Neutrophil (primary cell): ENCODE measurements at regions not wholly inside any gene's neighbourhood (a gene's known extent, or its start where the extent isn't known, plus 50 kb on each side); places are given as distances from the start of the nearest gene placed in this dataset.

Experiments
- H3K27ac ChIP-seq: fragments of 200-600 bp; sonication (generic); 2 replicates; pipeline ENCODE4 v1.5.1; 2016; ENCODE audit warnings: mild to moderate bottlenecking, moderate library complexity
- H3K27me3 ChIP-seq: fragments of 200-600 bp; sonication (generic); 2 replicates; pipeline ENCODE4 v1.6.0; 2016; ENCODE audit warnings: mild to moderate bottlenecking
- H3K36me3 ChIP-seq: fragments of 200-600 bp; sonication (generic); 2 replicates; pipeline ENCODE4 v1.5.1; 2017
- H3K4me1 ChIP-seq, 2 experiments: fragments of 200-600 bp in 1 of 2; sonication (generic) in 1 of 2; 1 replicate in 1 of 2; 2 replicates in 1 of 2; pipeline versions ENCODE4 v1.5.1 to v1.6.1; 2013 to 2016; ENCODE audit warnings: low read depth in 1 of 2, low read length in 1 of 2, mild to moderate bottlenecking in 1 of 2, moderate library complexity in 1 of 2; ENCODE audit not compliant: control insufficient read depth in 1 of 2, insufficient read depth in 1 of 2
- H3K4me3 ChIP-seq, 2 experiments: fragments of 200-600 bp in 1 of 2; sonication (generic) in 1 of 2; 1 replicate in 1 of 2; 2 replicates in 1 of 2; pipeline ENCODE4 v1.5.1; 2013 to 2016; ENCODE audit warnings: low read depth in 1 of 2, low read length in 1 of 2, mild to moderate bottlenecking in 1 of 2, moderate library complexity in 1 of 2
- H3K9me3 ChIP-seq: fragments of 200-600 bp; sonication (generic); 2 replicates; pipeline ENCODE4 v1.5.1; 2016
- TF ChIP-seq, protein P1 (sequence below): fragments of 200-600 bp; sonication (generic); IDR thresholded peaks from 2 replicates; pipeline ENCODE4 v1.5.1; 2016; ENCODE audit warnings: antibody characterized with exemption

DNA sequence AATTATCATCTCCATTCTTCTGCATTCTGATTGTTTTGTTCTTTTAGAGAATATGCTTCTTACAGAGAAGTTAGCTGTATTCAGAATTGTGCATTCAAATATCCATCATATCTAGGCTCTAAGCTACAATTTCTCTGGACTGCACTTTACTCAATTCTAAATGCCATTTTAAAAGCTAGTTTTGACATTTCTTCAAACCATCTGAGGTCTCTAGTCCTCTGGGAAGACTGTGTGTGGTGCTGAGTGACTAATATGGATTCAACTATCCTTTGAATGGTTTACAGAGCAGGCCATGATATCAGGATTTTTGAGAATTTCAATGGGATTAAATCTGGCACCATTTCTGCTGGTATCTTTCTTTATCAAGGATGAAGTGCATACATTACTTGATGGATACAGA is 285.7 kb downstream of the BTBD3 start:
- Histone ChIP-seq H3K27ac (no peak overlapping the region), H3K4me1 (no peaks in the 10 kb centered on the region), H3K4me3 (no peak overlapping the region), H3K9me3 (no peaks in the 10 kb centered on the region), H3K36me3 (no peaks in the 10 kb centered on the region), H3K27me3 (no peaks in the 10 kb centered on the region)
- TF ChIP-seq, protein P1, sequence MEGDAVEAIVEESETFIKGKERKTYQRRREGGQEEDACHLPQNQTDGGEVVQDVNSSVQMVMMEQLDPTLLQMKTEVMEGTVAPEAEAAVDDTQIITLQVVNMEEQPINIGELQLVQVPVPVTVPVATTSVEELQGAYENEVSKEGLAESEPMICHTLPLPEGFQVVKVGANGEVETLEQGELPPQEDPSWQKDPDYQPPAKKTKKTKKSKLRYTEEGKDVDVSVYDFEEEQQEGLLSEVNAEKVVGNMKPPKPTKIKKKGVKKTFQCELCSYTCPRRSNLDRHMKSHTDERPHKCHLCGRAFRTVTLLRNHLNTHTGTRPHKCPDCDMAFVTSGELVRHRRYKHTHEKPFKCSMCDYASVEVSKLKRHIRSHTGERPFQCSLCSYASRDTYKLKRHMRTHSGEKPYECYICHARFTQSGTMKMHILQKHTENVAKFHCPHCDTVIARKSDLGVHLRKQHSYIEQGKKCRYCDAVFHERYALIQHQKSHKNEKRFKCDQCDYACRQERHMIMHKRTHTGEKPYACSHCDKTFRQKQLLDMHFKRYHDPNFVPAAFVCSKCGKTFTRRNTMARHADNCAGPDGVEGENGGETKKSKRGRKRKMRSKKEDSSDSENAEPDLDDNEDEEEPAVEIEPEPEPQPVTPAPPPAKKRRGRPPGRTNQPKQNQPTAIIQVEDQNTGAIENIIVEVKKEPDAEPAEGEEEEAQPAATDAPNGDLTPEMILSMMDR, result no peak

GRCh38 chr20:12203981-12204380 is 286.3 kb downstream of the BTBD3 start:
- Histone ChIP-seq H3K4me1 (no peaks in the 10 kb centered on the region), H3K9me3 (no peaks in the 10 kb centered on the region), H3K36me3 (no peaks in the 10 kb centered on the region), H3K4me3 (no peak overlapping the region), H3K27ac (no peak overlapping the region), H3K27me3 (no peaks in the 10 kb centered on the region)
- TF ChIP-seq, protein P1, result no peak

- H3K4me3 ChIP-seq, result no peak overlapping the region
- H3K4me1 ChIP-seq, result no peaks in the 10 kb centered on the region
- H3K27ac ChIP-seq, result no peak overlapping the region
- H3K36me3 ChIP-seq, result no peaks in the 10 kb centered on the region
- TF ChIP-seq, protein P1, result no peak
- H3K9me3 ChIP-seq, result no peaks in the 10 kb centered on the region
- no peaks in the 10 kb centered on the region for H3K27me3 ChIP-seq
Observed at GRCh38 chr20:12207875-12208274, 290.2 kb downstream of the BTBD3 start.

DNA sequence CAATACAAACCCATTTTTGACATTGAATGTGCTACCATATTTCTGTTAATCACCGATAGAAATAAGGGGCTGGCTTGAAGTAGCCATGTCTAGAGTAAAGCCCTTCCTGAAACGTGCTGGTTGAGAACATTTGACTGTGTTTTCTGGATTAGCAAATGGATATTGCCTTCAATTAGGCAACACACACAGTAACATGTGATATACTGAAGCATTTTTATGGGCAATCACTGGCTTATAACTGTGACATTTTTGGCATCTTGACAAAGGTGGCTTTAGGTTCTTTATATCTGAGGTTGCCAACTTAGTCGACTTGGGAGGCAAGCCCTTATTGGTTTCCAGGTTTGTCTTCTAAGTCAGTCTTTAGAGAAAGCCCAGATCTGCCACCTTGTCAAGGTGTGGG is 292.9 kb downstream of the BTBD3 start:
- Histone ChIP-seq H3K4me1 (no peaks in the 10 kb centered on the region), H3K27me3 (no peaks in the 10 kb centered on the region), H3K9me3 (no peaks in the 10 kb centered on the region), H3K27ac (no peak overlapping the region), H3K36me3 (no peaks in the 10 kb centered on the region), H3K4me3 (no peak overlapping the region)
- TF ChIP-seq, protein P1, result no peak

GRCh38 chr20:12211361-12211760 is 293.7 kb downstream of the BTBD3 start:
- H3K9me3 ChIP-seq, result no peaks in the 10 kb centered on the region
- H3K4me1 ChIP-seq, result no peaks in the 10 kb centered on the region
- no peak overlapping the region for H3K27ac ChIP-seq
- no peaks in the 10 kb centered on the region for H3K36me3 ChIP-seq
- TF ChIP-seq, protein P1, result no peak
- no peak overlapping the region for H3K4me3 ChIP-seq
- no peaks in the 10 kb centered on the region for H3K27me3 ChIP-seq

GRCh38 chr20:12217382-12217781 is 299.7 kb downstream of the BTBD3 start:
- Histone ChIP-seq H3K27ac (no peak overlapping the region), H3K4me3 (no peak overlapping the region), H3K27me3 (no peaks in the 10 kb centered on the region), H3K9me3 (no peaks in the 10 kb centered on the region), H3K36me3 (no peaks in the 10 kb centered on the region), H3K4me1 (no peaks in the 10 kb centered on the region)
- TF ChIP-seq, protein P1, result no peak
